HT-29 (cell line): ENCODE measurements at regions not wholly inside any gene's neighbourhood (a gene's known extent, or its start where the extent isn't known, plus 50 kb on each side); places are given as distances from the start of the nearest gene placed in this dataset.
A peak's percentile ranks its signal among the peaks of the same experiment; 100 is the strongest.
"Not testable (repeated sequence)": the region's sequence is repeated elsewhere in the genome, so short reads cannot be mapped to it uniquely, and the experiment has no call there.

Experiments used
- DNase-seq: peaks from one replicate; pipeline ENCODE4 v3.0.0-alpha.2; 2015; ENCODE audit warnings: low spot score

DNA sequence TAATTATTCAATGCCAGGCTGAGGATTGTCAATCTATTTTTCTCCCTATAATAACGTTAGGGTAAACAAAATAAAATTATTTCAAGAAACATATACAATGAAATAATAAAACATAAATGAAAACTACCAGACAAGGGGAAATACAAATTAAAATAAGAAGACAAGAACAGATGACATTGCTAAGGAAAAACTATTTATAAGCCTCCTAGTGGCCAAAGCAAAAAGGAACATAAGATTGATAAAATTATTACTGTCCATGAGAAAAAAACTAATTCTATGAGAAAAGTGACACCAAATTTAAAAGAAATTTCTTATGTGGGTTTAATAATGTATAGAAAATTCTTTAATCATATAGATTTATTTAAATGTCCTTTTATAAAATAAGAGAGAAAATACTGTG, 294.7 kb downstream of the TTC6 start:
- DNase-seq = no peak

- not testable (repeated sequence) for DNase-seq
Observed at GRCh38 chr14:37891500-37891899, 296.1 kb downstream of the TTC6 start.

DNA sequence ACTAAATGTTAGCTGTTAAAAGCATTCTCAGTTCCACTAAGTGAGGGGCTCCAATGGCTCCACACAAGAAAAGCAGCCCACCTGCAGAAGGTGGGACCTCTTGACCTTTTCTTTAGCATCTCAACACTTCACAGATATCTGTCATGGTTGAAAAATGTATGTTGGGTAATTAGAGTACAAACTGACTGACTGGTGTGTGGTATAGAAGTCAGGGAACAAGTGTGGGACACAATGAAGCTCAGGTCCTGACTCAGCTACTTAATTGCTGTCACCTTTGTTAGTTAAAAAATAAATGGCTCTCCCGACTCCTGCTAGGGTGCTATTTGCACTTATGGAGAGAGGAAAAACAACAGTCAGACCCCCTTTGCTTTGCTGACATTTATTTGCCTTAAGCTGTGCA, 299.0 kb downstream of the TTC6 start:
- no peak for DNase-seq

GRCh38 chr14:37899365-37899764, 303.9 kb downstream of the TTC6 start:
- DNase-seq = no peak

GRCh38 chr14:37900561-37900960, 305.1 kb downstream of the TTC6 start:
- DNase-seq = no peak

DNA sequence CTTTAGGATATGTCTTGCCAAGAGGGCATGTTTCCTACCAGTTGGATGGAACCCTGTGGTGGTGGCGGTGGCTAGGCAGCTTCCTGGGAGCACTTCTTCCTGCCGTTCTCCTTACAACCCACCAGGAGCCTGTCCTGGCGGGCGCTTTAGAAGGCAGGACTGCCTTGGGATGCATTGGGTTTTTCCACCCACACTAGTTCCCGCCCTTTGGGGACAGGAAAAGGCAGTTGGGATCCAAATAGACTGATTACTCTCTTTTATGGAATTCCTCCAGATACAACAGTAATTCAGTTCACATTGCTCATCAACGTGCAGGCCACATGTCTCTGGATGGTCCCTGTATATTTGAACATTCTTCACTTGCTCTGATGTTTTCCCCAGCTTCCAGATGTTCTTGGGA, 305.7 kb upstream of the SSTR1 start:
- DNase-seq = no peak

- DNase-seq = peak; percentile 69
Observed at GRCh38 chr14:37903343-37904191, 304.1 kb upstream of the SSTR1 start.

- DNase-seq = no peak
Observed at GRCh38 chr14:37924622-37925021, 283.1 kb upstream of the SSTR1 start.

DNA sequence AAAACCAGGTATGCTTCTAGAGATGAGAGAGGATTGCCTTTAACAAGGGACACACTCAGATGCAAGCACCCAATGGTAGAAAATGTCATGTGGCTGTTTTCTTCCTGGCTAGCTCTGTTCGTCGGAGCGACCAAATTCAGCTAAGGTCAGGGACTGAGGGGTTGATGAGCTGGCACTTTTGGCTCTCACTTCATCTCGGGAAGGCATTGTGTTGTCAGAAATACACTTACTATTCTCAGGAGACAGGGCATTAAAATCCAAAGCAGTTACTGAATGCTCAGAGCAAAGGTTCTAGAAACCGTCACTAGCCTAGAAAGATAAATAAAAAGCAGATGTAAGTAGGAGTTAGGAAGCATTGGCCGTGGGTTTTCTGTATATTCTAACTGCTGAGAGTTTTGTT, 275.7 kb upstream of the SSTR1 start:
- DNase-seq = no peak

GRCh38 chr14:37932481-37932880, 275.2 kb upstream of the SSTR1 start:
- no peak for DNase-seq

DNA sequence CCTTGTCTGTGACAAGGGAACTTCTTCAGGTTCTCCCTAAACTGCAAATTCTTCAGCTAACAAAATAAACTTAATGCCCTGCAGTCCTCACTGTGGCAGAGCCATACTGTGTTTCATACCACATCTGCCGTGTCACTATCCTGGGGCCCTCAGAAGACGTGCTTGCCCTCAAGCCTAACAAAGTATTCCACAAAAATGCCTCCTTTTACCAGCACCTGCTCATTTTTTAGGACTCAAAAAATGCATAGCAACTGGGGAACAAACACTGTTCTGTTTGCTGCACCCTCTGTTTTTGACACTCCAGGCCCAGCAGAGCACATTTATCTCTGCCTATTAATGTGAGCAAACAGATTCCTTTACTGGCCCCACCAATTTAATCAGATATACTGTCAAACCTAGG, 270.7 kb upstream of the SSTR1 start:
- DNase-seq = no peak

- no peak for DNase-seq
Observed at GRCh38 chr14:37939442-37940028, 268.2 kb upstream of the SSTR1 start.

- no peak for DNase-seq
Observed at GRCh38 chr14:37945959-37946358, 261.7 kb upstream of the SSTR1 start.

DNA sequence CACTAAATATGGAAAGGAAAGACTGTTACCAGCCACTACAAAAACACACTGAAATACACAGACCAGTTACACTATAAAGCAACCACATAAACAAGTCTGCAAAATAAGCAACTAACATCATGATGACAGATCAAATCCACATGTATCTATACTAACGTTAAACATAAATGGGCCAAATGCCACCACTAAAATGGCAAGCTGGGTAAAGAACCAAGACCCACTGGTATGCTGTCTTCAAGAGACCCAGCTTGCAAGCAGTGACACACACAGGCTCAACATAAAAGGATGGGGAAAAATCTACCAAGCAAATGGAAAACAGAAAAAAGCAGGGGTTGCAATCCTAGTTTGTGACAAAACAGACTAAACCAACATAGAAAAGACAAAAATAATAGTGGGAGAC, 260.9 kb upstream of the SSTR1 start:
- no peak for DNase-seq

GRCh38 chr14:37948266-37948665, 259.4 kb upstream of the SSTR1 start:
- DNase-seq = no peak

GRCh38 chr14:37968664-37969240, 239.0 kb upstream of the SSTR1 start:
- no peak for DNase-seq

DNA sequence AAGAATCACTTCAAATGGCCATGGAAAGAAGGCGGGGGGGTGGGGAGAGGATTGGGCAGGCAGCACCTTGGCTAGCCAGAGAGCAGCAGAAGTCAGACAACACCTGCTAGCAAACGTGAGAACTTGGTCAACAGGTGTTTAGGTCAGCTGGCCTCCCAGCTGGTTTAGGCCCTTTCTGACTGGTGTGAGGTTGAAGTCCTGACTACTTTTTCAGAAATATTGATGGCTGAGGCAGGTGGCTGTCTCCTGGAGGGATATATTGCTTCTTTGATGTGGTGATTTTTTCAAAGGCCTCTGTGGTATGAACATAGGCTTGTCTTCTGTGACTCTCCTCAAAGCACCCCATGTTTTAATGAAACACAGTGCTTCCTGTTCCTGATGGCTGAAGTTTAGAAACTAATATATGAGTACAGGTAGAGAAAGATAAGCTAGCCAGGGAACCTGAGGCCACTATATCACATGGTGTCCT, 238.2 kb upstream of the SSTR1 start:
- DNase-seq = no peak

DNA sequence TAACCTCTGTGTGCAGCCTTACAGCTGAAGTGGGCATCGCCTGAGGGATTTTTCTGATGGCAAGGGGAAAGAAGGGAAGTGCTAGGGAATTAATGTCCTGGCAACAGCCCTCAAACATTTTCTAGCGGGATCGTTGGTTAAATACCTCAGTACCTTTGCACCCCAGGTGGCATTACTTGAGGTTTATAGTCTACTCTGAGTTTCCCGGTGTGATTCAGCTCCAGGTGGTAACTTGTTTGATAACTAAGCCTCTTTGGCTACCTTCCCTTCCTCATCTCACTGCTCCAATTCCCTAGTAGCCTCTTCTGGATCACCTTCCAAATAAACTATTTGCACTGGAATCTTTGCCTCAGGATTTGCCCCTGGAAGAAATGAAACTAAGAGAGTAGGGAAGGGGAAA, 237.0 kb upstream of the SSTR1 start:
- no peak for DNase-seq

DNA sequence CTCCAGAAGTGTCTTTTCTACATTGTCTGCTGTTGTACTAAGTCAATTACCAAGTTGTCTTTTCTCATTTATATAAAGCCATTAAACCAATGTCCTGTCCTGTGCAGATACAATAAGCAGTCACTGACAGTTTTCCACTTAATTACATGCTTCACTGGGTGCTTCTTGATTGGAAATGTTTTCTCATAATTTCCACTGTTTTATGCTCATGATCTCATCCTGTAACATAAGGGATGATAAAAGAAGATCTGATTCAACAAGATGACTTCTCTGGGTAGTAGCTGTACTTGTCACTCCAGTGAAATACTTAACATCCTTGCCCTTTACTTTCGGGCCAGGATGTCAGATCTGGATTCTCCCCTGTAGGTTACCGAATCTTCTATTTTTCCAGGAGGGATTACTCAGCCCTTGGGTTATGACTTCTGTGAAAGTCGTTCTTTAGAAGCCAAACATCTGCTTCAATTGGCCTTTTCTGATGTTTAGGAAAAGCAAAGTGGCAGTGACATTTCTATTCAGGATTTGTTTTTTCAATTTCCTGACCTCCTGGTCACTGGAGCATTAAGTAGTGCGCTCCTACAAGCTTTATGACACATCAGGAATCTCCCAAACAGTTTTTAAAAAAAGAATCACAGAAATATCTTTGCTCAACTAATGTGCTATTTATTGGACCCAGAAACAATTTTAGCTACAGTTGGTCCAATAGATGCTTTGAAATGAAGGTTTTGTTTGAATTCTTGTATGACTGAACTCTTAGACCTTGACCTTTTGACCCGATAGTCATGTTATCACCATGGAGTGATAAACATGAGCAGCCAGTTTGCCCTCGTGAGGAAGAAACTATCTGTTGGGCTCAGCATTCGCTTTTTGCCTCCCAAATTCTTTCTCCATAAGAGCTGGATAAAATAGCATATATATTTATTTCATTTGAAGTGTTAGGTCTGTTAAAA, 234.5 kb upstream of the SSTR1 start:
- DNase-seq = no peak

GRCh38 chr14:37974421-37974820, 233.3 kb upstream of the SSTR1 start:
- no peak for DNase-seq

DNA sequence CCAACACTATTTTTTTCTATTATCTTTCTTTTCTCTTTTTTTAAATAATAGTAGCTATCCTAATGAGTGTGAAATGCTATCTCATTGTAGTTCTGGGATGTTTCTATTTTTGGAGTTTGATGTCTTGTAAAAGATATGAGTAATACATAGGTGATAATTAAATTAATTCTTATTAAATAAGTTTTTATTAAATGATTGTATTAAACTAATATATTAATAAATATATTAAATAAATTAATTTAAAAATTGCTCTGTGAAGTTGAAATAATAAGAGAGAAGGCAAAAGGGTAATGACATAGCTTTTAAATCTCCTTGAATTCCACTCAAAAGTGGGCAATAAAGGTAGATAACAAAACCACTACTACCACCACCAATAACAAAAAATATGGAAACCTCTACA, 230.2 kb upstream of the SSTR1 start:
- DNase-seq = no peak
